Endometrial microvascular endothelial cells (primary cell): ENCODE measurements at regions not wholly inside any gene's neighbourhood (a gene's known extent, or its start where the extent isn't known, plus 50 kb on each side); places are given as distances from the start of the nearest gene placed in this dataset.
"Not testable (repeated sequence)": the region's sequence is repeated elsewhere in the genome, so short reads cannot be mapped to it uniquely, and the experiment has no call there.

Source experiments
- in situ Hi-C: cut with HindIII; loops from 2 replicates; pipeline ENCODE4 v1.10.0; 2017; ENCODE audit warnings: low sequenced_read_pairs, low pct_unique_long_range_greater_than_20kb; ENCODE audit errors: inconsistent ontology term

DNA sequence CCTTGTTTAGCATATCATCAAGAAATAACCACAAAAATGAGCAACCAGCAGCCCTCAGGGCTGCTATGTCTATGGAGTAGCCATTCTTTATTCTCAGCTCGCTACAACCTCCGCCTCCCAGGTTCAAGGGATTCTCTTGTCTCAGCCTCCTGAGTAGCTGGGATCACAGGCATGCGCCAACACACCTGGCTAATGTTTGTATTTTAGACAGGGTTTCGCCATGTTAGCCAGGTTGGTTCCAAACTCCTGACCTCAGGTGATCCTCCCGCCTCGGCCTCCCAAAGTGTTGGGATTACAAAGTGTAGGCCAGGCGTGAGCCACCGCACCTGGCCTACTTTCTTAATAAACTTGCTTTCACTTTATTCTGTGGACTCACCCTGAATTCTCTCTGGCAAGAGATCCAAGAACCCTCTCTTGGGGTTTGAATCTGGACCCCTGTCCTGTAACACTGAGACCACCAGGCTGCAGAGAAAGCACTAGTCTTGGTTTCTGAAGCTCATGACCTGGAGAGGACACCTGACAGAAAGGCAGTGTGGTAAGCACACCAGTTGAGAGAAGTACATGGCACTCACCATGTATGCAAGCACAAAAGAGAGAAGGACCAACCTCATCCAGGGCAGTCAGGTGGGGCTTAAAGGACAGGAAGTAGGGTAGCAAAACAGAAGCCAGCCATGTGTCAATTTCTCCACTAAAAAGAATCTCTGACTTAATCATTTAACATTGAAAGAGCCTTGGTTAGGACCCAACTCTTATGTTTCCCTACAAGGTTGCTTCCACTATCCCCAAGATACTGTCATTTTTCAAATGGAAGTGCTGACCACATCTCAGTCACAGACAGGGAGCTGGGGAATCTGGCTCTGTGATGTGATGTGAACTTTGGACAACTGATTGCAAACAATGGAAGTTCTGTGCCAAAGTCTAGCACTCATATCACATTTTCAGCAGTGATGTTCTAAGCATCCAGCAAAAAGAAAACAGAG lies 97.4 kb upstream of the DST start:
- in situ Hi-C loops = no loop called here

DNA sequence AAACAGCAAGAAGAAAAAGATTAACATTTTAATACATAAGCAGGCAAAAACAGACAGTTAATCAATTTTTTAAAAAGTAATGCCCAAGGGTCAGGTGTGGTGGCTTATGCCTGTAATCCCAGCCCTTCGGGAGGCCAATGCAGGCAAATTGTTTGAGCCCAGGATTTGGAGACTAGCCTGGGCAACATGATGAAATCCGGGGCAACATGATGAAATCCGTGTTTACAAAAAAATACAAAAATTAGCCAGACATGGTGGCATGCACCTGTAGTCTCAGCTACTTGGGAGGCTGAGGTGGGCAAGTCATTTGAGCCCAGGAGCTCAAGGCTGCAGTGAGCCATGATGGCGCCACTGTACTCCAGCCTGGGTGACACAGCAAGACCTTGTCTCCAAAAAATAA lies 94.1 kb upstream of the DST start:
- in situ Hi-C loops = no loop called here

DNA sequence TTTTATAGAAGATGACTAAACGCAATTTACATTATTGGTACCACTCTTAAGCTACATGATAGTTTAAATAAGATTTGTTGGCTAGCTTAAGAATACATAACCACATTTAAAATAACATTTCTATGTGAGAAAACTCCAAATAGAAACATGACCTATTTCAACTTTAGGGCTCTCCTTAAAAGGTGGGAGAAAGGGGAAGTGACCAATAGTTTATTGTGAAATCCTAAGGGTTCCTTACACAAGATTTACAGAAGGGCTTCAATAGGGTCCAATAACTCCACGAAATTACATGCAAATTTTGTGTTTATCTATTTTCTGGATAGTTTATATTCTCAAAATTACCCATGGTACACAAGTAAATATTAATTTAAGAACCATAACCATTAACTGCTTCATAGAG lies 91.6 kb upstream of the DST start:
- in situ Hi-C loops = no loop called here

DNA sequence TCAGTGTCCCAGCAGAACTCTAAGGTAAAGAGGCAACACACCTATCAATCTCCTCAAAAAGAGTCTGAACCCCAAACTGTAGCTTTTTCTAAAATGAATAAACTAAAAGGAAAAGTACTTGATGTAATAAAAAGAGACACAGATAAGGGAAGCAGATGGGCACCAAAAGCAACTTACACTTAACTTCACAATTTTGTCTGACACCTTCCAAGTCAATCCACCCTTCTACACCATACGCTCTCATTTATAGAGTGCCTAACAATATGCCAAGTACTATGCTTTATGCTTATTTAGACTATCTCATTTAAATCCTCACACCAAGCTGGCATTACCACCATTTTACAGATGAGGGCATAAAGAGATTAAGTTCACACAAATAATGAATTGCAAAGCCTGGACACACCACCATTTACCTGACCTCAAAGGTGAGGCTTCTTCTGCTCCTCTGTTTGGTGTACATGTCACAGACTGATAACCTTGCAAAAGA lies 90.6 kb upstream of the DST start:
- in situ Hi-C loops = no loop called here

DNA sequence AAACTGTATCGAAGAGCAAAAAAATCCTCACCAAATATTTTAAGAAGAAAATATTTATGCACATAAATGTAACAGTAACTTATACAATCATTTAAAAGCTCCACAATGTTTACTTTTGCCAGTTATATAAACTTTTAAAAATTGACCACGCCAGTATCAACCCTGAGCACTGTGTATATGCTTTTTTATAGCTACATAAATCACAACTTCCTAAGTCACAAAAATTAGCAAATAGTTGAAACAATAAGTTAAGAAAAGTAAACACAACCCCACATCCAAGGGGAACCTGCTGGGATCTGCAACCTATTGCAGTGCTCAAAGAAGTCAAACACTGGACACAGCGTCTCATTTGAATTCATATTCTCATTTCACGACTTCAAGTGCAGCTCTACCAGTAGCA lies 89.8 kb upstream of the DST start:
- in situ Hi-C loops = no loop called here

DNA sequence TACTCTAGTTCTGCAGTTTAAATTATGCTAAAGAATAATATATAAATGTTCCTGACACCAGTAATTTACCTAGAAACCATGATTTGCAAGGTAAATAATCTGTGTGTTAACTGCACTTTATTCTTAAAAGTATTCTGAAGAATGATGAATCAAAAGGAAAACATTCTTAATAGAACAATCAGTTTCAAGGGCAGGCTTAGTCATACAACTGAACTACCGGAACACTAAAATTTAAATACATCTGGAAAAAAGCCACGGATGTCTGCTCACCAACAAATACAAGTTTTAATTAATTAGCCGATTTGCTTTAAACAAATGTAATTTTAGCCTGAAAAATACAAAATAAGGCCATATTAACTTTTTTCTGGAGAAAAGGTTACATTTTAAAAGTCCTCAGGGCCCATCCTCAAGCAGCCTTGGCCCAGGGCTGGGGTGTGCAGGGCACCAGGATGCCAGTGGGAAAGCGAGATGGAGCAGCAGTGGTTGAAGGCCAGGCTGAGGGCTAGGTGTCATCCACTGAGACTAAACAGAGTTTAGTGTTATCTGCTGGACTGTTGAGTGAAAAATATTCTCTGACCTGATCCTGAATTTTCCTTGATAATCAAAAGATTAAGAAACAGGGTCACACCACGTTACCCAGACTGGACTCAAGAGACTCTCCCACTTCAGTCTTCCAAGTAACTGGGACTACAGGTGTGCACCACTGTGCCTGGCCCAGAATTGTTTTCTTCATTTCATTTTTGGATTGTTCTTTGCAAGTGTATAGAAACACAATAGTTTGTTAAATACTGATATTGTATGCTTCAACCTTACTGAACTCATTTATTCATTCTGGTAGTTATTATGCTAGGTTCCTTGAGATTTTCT lies 88.2 kb upstream of the DST start:
- in situ Hi-C loops = no loop called here

DNA sequence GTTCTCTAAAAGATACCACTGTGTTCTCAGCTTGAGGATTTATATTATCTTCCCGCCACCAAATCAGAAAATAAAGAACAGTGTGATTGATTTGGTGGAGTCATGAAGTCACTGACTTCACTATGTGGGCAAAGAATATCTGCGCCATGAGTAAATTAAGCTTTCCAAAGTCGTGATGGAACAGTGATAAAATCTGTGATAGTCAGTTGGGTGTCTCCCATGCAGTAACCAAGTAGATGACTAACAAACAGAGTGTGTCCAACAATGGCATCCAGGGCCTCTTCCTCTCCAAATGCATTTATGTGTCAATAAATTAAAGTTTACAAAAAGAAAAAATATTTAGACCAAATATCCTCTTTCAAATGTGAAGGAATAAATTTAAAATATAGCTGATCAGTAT lies 87.0 kb upstream of the DST start:
- in situ Hi-C loops = no loop called here

DNA sequence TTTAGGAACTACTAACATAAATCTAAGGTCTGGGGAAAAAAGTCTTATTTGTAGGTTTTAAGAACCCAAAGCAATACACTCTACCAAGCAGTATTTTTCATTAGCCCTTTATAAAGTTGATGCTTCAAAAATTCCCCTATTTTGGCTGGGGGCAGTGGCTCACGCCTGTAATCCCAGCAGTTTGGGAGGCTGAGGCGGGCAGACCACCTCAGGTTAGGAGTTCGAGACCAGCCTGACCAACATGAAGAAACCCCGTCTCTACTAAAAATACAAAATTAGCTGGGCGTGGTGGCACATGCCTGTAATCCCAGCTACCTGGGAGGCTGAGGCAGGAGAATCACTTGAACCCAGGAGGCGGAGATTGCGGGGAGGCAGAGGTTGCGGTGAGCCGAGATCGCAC lies 86.5 kb upstream of the DST start:
- in situ Hi-C loops = not testable (repeated sequence)

- in situ Hi-C loops = no loop called here
Measured at GRCh38 chr6:56727097-56727850, 84.6 kb upstream of the DST start.

DNA sequence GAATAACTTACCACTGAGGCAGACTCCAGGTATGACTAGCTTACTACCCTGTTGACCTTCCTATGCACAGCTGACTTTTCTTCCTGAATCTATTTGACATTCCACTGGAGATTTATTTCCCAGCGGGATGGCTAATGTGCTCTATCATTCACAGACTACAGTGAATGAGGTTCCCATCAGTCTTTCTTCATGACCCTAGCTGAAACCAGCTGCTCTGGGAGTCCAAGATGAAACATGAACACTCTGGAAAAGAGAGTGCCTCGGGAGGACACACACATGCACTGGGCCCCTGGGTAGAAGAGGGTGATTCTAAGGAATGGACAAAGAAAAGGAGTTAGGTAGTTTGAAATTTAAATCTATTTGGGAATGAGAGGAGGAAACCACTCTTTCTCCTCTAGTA lies 82.6 kb upstream of the DST start:
- in situ Hi-C loops = no loop called here

GRCh38 chr6:56724455-56724854 lies 81.8 kb upstream of the DST start:
- in situ Hi-C loops = no loop called here

- in situ Hi-C loops = no loop called here
Measured at GRCh38 chr6:56720882-56721281, 78.2 kb upstream of the DST start.

DNA sequence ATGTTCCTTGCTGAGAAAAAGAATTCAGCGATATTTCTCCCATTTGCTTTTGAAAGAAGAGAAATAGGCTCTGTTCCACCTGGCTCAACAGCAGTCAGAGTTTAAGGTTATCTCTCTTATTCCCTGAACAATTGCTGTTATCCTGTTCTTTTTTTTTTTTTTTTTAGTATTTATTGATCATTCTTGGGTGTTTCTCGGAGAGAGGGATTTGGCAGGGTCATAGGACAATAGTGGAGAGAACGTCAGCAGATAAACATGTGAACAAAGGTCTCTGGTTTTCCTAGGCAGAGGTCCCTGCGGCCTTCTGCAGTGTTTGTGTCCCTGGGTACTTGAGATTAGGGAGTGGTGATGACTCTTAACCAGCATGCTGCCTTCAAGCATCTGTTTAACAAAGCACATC lies 77.5 kb upstream of the DST start:
- in situ Hi-C loops = not testable (repeated sequence)

GRCh38 chr6:56719315-56720058 lies 76.8 kb upstream of the DST start:
- in situ Hi-C loops = not testable (repeated sequence)

DNA sequence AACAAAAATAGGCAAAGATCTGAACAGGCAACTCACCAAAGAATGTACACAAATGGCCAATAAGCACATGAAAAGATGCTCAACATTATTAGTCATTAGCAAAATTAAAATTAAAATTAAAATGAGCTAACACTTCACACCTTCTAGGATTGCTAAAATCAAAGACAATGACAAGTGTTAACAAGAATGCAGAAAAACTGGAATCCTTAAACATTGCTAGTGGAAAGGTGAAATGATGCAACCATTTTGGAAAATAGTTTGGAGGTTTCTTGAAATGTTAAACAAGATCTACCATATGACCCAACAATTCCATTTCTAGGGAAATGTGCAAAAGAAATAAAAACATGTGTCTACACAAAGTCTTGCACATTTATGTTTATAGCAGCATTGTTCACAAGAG lies 75.5 kb upstream of the DST start:
- in situ Hi-C loops = no loop called here

DNA sequence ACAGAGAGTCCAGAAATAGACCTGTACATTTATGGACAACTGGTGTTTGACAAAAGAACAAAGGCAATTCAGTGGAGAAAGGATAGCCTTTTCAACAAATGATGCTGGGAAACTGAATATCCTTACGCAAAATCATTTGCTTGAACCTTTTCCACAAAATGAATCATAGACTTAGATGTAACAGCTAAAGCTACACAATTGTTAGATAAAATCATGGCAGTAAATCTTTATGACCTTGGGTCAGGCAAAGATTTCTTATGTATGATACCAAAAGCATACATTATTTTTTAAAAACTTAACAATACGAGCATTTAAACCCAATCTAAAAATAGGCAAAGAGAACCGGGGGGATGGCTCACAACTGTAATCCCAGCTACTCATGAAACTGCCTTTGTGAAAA lies 73.5 kb upstream of the DST start:
- in situ Hi-C loops = no loop called here

- in situ Hi-C loops = no loop called here
Measured at GRCh38 chr6:56715741-56716140, 73.1 kb upstream of the DST start.

DNA sequence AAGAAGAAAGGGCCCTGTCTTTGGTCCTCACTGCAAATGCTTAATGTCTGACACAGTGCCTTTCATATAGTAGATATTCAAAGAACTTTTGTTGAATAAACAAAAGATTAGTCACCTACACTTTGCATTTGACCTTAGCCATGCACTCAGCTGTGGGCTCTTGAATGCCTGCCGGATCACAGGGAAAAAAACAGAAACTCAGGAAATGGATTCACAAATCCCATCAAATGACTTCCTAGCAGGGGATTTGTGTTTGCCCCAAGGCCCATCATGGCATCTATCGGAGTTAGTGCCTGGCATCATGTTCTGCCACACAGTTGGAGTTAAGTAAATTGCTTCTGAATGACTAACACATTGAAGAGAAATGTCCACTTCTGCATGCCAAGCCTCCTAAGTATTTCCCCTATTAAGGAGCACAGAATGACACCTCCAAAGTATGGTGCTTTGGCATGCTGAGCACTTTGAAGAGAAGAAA lies 72.3 kb upstream of the DST start:
- in situ Hi-C loops = no loop called here
